Esophagus muscularis mucosa (tissue), 4 donors: ENCODE measurements at regions not wholly inside any gene's neighbourhood (a gene's known extent, or its start where the extent isn't known, plus 50 kb on each side); places are given as distances from the start of the nearest gene placed in this dataset.

Experiments
- DNase-seq: peaks from one replicate; pipeline ENCODE4 v3.0.0-alpha.2; 2017; ENCODE audit errors: extremely low spot score
- H3K27ac ChIP-seq, 4 donors: fragments of 200-600 bp; sonication (generic); replicated peaks in 1 of 4; 1 replicate in 3 of 4; 2 replicates in 1 of 4; pipeline ENCODE4 v1.5.1; 2016 to 2019; ENCODE audit warnings: mild to moderate bottlenecking in 1 of 4
- H3K27me3 ChIP-seq, 4 donors: fragments of 200-600 bp; sonication (generic); one replicate each; pipeline versions ENCODE4 v1.5.1 to v1.6.0; 2016 to 2019
- H3K36me3 ChIP-seq, 4 donors: fragments of 200-600 bp; sonication (generic); one replicate each; pipeline ENCODE4 v1.5.1; 2016 to 2019
- H3K4me1 ChIP-seq, 4 donors: fragments of 200-600 bp; sonication (generic); one replicate each; pipeline ENCODE4 v1.5.1; 2016 to 2019
- H3K4me3 ChIP-seq, 4 donors: fragments of 200-600 bp; sonication (generic); 1 replicate in 2 of 4; 2 replicates in 2 of 4; pipeline ENCODE4 v1.5.1; 2016 to 2019; ENCODE audit warnings: mild to moderate bottlenecking in 4 of 4, moderate library complexity in 1 of 4
- H3K9me3 ChIP-seq, 4 donors: fragments of 200-600 bp; sonication (generic); 1 replicate in 3 of 4; 2 replicates in 1 of 4; pipeline ENCODE4 v1.5.1; 2016 to 2019
- CTCF ChIP-seq, 3 experiments: fragments of 200-600 bp in 2 of 3; fragments of 450-650 bp in 1 of 3; sonication (generic) in 2 of 3; IDR thresholded peaks; one replicate each; pipeline ENCODE4 v1.5.1; 2017 to 2019; ENCODE audit warnings: antibody characterized with exemption in 3 of 3, mild to moderate bottlenecking in 2 of 3, moderate library complexity in 1 of 3
- EP300 ChIP-seq: sonication (generic); formaldehyde crosslinking; IDR thresholded peaks from one replicate; pipeline ENCODE4 v1.6.1; 2017; ENCODE audit warnings: antibody characterized with exemption
- POLR2A ChIP-seq: fragments of 450-650 bp; IDR thresholded peaks from one replicate; pipeline ENCODE4 v1.6.1; 2017; ENCODE audit warnings: antibody characterized with exemption, moderate library complexity, mild to moderate bottlenecking, low read depth
- POLR2AphosphoS5 ChIP-seq, 2 donors: sonication (generic); formaldehyde crosslinking; IDR thresholded peaks; one replicate each; pipeline ENCODE4 v1.6.1; 2017; ENCODE audit warnings: antibody characterized with exemption in 2 of 2
- WGBS: methylation state at CpG from one replicate; pipeline ENCODE4 v1.1.5; 2018; 5-methylcytosine and 5-hydroxymethylcytosine counted together
- intact Hi-C: fragments of 100-400 bp; cut with DNase I; formaldehyde crosslinking; loops from one replicate; pipeline ENCODE4 v1.15.1; 2023

GRCh38 chr6:76707630-76708029 lies 635.2 kb upstream of the IMPG1 start:
- no peak for DNase-seq
- no peak overlapping the region for H3K4me3 ChIP-seq
- intact Hi-C loops = no loop called here
- no peak overlapping the region for H3K27ac ChIP-seq
- no peak for TF ChIP-seq POLR2AphosphoS5 (IDR thresholded peaks at IDR 0.05)
- no peak for TF ChIP-seq CTCF (IDR thresholded peaks at IDR 0.05)
- TF ChIP-seq POLR2A = no peak
- no peak for TF ChIP-seq EP300
- H3K27me3 ChIP-seq = no peaks in the 10 kb centered on the region
- H3K4me1 ChIP-seq = no peaks in the 10 kb centered on the region
- H3K9me3 ChIP-seq = no peaks in the 10 kb centered on the region
- H3K36me3 ChIP-seq = no peaks in the 10 kb centered on the region

- WGBS = 50% methylated on average over 1 of the region's 1 CpG
- H3K27me3 ChIP-seq = no peaks in the 10 kb centered on the region
- intact Hi-C loops = no loop called here
- H3K27ac ChIP-seq = no peak overlapping the region
- no peak for DNase-seq
- H3K4me3 ChIP-seq = no peak overlapping the region
- H3K4me1 ChIP-seq = no peaks in the 10 kb centered on the region
- no peaks in the 10 kb centered on the region for H3K36me3 ChIP-seq
- no peaks in the 10 kb centered on the region for H3K9me3 ChIP-seq
- no peak for TF ChIP-seq POLR2A
Measured at GRCh38 chr6:76706631-76707030, 634.2 kb upstream of the IMPG1 start.

- intact Hi-C loops = no loop called here
- TF ChIP-seq POLR2A (no peak), POLR2AphosphoS5 (IDR thresholded peaks at IDR 0.05) (no peak), CTCF (IDR thresholded peaks at IDR 0.05) (no peak), EP300 (no peak)
- Histone ChIP-seq H3K9me3 (no peaks in the 10 kb centered on the region), H3K4me3 (no peak overlapping the region), H3K27ac (no peak overlapping the region), H3K36me3 (no peaks in the 10 kb centered on the region), H3K4me1 (no peaks in the 10 kb centered on the region), H3K27me3 (no peaks in the 10 kb centered on the region)
- no peak for DNase-seq
- WGBS = 70% methylated on average over 2 of the region's 2 CpGs
Measured at GRCh38 chr6:76706086-76706485, 633.6 kb upstream of the IMPG1 start.

GRCh38 chr6:76703786-76704185 lies 631.3 kb upstream of the IMPG1 start:
- Histone ChIP-seq H3K4me3 (no peak overlapping the region), H3K36me3 (no peaks in the 10 kb centered on the region), H3K27ac (no peak overlapping the region), H3K9me3 (no peaks in the 10 kb centered on the region), H3K4me1 (no peaks in the 10 kb centered on the region), H3K27me3 (no peaks in the 10 kb centered on the region)
- intact Hi-C loops = no loop called here
- 73% methylated on average over 1 of the region's 1 CpG for WGBS
- TF ChIP-seq EP300 (no peak), CTCF (IDR thresholded peaks at IDR 0.05) (no peak), POLR2A (no peak), POLR2AphosphoS5 (IDR thresholded peaks at IDR 0.05) (no peak)
- DNase-seq = no peak

- TF ChIP-seq POLR2A (no peak), POLR2AphosphoS5 (IDR thresholded peaks at IDR 0.05) (no peak), CTCF (IDR thresholded peaks at IDR 0.05) (no peak), EP300 (no peak)
- no peak for DNase-seq
- H3K4me3 ChIP-seq = no peak overlapping the region
- no peaks in the 10 kb centered on the region for H3K27me3 ChIP-seq
- no peaks in the 10 kb centered on the region for H3K4me1 ChIP-seq
- H3K27ac ChIP-seq = no peak overlapping the region
- 94% methylated on average over 2 of the region's 2 CpGs for WGBS
- no peaks in the 10 kb centered on the region for H3K36me3 ChIP-seq
- intact Hi-C loops = no loop called here
- H3K9me3 ChIP-seq = no peaks in the 10 kb centered on the region
Measured at GRCh38 chr6:76703285-76703684, 630.8 kb upstream of the IMPG1 start.
